ENCODE measurements at regions not wholly inside any gene's neighbourhood (a gene's known extent, or its start where the extent isn't known, plus 50 kb on each side); places are given as distances from the start of the nearest gene placed in this dataset.

DNA sequence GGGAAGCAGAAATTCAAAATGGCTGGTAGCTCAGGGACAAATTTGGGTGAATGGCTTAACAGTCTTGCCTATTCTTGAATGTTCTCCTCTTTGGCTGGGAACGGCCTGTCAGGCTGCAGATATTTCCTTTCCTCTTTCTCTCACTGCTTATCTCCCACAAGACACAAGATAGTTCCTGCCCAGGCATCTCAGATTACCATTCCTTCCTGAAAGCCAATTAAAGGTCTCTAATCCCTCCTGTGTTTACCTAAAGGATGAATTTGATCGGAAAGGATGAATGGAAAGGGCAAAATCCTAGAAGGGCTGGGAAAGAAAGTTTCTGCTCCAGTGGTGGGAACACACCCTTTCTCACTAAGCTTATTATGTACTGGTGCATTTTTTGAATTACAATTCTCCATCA is 95.9 kb upstream of the JAG1 start:
- DNase-seq (ENCODE audit: low read depth in 4 of 4, low spot score in 3 of 4) = no peak

DNA sequence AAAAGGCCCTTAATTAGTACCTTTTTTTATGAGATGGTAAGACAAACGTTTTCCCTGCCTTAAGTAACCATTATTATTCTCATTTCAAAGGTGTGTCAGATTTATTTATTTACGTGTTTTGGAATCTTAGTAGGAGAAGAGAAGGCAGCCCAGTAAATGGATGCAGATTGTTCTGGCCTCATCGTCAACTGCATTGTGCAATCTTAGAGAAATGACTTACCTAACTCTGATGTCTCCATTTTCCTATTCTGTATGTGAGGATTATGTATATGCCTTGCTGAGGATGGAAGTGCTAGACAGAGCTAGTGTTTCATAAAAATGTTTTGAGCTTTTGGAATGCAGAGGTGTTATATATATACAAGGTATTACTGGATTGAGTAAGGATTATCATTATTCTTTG is 97.0 kb upstream of the JAG1 start:
- no peak for DNase-seq (ENCODE audit: low read depth in 4 of 4, low spot score in 3 of 4)

DNA sequence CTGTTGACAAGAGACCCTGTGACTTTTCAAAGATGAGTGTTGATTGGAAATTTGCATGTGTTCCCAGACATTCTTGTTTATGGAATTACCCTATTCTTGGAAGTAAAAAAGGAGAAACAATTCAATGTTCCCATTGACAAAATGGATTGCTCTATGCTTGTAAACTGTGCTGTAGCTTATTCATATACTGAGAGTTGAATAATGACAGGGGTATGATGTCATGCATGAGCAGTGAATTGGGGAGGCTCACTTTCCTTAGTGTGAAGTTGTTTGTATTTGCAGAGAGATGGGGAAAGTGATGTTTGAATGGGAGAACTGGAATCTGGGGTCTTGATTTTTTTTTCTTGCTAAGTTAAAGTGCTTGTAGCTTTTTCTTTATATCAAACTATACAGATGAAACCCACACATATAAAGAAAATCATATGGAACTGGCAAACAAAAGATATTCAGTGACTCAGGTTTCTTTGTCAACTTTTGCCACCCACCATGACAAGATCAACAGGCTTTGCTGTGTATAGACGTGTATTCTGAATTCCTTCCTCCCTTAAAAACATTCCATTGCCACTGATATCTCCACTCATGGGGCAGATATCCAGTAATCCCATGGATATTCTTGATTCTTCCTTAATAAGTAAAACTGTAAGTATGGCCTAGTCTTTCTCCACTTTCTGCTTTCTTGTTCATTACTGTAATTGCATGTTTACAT is 97.8 kb upstream of the JAG1 start:
- DNase-seq (ENCODE audit: low read depth in 4 of 4, low spot score in 3 of 4) = no peak

DNA sequence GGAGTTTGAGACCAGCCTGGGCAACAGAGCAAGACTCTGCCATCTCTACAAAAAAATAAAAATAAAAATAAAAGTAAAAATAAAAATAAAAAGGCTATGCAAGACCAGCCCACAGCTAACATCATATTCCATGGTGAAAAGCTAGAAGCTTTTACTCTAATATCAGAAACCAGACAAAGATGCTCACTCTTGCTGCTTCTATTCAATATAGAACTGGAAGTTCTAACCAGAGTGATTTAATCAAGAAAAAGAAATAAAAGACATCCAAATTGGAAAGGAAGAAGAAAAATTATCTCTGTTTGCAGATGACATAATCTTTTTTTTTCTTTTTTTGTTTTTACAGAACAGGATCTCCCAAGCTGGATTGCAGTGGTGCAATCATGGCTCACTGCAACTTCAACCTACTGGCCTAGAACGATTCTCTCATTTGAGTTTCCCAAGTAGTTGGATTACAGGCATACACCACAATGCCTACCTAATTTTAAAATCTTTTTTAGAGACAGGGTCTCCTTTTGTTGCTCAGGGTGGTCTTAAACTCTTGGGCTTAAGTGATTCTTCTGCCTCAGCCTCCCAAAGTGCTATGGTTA is 100.7 kb upstream of the JAG1 start:
- no peak for DNase-seq (ENCODE audit: low read depth in 4 of 4, low spot score in 3 of 4)

DNA sequence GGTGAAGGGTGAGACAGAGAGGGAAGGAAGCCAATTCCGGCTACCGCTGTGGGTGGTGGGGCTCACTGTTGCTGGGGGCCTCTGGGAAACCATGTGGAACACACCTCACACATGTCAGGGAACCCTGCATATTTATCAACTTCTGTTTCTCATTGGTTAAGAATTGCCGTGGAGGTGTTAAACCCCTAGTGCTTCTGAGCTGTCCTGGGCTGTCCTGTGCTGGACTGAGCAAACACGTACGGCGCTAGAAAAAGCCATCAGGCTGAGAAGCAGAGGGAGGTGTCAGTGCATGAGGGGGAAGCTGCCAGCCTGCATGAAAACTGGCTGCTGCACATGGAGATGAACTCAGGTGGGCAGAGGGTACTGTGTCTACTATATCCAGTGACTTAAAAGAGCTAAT is 103.9 kb upstream of the JAG1 start:
- DNase-seq (ENCODE audit: low read depth in 4 of 4, low spot score in 3 of 4) = no peak

DNA sequence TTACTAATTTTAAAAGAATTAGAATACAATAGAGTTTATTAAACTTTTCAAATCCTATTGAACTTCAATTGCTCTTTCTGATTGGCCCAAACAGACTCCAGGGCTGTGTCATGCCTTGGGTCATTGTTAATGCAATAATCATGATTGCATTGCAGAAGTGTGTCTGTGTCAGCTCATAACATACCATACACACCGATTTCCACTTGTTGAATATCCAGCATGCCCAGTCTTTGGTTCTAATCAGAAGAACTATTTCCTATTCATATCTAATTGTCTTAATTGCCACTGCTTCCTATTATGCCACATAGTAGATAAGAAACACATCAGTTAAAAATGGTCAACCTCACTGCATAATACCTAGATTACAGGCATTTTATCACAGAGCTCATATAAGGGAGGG is 106.1 kb upstream of the JAG1 start:
- no peak for DNase-seq (ENCODE audit: low read depth in 4 of 4, low spot score in 3 of 4)

DNA sequence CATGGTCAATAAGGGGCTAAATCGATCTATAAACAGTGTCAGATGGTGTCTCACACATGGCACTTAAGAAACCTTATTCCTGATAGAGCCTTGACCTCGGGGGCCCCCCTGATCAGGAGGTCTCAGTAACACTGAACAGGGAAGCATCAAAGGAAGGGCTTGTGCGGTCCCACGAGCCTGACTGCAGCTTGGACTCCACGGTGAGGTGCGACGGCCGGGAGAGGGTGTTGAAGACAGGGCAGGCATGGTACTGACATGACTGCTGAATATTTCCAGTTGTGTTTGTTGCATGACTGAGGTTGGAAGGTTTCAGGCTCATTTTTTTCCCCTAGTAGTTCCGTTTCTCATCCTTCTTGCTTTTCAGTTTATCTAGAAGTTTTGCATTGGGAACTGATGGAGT is 107.1 kb upstream of the JAG1 start:
- no peak for DNase-seq (ENCODE audit: low read depth in 4 of 4, low spot score in 3 of 4)

DNA sequence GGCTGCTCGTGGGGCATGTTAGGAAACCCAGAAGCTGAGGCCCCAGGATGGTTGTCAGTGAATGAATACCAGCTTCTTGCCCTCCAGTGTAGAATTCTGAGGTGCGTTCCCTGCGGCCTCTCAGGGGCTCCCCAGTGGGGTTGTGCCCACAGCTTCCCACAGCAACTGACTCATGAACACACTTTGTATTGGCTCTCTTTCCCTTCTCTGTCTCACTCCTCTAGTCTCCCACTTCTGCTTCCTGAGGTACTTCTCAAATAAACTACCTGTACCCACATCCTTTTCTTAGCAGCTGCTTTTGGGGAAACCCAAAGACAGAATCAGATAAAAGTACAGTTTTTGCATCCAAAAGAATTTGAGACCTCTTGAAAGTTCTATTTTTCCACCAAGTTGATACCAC is 107.7 kb upstream of the JAG1 start:
- DNase-seq (ENCODE audit: low read depth in 4 of 4, low spot score in 3 of 4) = no peak

DNA sequence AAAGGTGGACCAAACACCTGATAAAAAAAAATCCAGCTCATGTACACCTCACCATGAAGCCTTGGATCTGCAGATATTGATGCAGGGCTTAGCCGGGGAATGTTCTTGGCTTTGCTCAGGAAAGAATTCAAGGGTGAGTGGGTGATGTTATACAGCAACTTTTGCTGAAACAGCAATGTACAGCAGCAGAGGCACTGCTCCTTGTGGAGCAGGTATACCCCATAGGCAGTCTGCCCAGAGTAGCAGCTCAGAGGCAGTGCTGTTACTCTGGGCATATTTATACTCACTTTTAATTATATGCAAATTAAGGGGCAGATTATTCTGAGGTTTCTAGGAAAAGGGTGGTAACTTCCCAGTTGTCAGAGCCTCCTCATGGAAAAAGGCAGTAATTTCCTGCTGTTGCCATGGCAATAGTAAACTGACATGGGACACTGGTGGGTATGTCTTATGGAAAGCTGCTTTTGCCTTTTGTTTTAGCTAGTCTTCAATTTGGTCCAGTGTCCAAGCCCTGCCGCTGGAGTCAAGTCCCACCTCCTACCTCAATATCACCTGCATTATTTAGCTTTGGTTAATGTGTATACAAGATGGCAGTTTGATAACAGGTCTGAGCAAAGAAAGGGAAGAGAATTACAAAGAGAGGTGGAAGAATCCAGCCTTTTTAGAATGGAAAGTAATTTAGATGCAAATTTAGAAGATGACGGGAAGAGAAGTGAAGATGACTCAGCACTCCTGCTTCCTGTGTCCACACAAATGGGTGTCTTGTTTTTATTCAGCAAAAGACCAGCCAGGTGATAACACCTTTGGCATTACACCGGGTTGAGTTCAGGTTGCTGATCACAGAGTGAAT is 110.1 kb upstream of the JAG1 start:
- DNase-seq (ENCODE audit: low read depth in 4 of 4, low spot score in 3 of 4) = no peak

DNA sequence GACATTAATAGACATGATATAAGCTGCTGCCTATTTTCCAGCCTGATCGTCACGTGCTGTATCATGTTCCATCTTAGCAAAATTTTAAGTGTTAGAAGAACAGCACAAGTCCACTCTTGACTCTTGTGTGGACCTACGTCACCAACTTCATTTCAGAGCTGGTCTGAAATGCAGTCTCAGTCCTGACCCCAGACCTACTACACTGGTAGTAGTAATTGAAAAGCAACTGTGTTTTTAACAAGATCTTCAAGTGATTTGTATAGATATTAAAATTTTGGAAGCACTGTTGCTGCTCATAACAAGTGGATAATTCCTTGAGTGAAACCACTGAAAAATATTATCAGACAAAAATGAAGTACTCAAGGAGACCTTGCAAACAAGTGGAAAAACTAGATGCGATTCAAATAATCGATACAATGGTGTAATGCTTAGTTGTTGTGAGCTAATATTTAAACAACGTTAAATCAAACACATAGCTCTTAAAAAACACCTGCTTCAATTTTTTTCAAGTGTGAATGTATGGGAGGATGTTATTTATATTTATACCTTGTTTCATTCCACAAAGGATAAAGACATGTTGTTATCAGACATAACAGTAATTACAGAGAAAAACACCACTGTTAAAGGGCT is 110.9 kb upstream of the JAG1 start:
- no peak for DNase-seq (ENCODE audit: low read depth in 4 of 4, low spot score in 3 of 4)

DNA sequence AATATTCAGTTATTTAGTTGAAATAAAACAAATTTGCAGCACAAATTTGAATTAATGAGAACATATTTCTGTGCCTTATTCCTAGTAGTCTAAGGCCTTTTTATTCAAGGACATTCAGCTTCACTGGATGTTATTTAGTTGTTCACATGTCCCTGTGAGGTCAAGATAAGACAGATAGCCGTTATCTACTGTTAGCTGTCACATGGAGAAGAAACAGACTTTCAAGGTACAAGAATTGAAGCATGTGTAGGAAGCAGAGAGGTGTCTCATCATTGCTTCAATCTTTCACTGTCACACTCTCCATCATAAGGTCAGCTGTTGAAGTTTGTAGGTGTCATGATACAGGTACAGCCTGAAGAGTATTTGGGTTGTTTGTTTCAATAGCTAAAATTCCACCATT is 112.9 kb upstream of the JAG1 start:
- DNase-seq (ENCODE audit: low read depth in 4 of 4, low spot score in 3 of 4) = no peak

DNA sequence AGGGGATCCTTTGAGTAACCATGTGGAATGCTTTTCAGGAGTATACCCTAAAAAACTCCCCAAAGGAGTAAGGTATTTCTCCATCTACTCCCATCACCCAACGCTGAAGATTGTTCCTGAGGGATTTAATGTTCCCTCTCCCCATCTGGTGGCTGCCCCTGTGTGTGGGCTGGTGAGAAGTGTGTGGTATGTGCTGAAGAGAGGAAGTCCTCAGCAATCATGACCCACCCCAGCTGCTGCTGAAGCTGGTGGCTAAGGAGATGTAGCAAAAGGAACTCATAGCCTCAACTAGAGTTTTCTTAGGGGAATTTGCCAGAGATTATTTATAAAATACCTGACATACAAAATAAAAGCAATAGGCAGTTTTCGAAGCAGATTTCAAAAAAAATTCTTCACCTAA is 114.3 kb upstream of the JAG1 start:
- DNase-seq (ENCODE audit: low read depth in 4 of 4, low spot score in 3 of 4) = no peak

DNA sequence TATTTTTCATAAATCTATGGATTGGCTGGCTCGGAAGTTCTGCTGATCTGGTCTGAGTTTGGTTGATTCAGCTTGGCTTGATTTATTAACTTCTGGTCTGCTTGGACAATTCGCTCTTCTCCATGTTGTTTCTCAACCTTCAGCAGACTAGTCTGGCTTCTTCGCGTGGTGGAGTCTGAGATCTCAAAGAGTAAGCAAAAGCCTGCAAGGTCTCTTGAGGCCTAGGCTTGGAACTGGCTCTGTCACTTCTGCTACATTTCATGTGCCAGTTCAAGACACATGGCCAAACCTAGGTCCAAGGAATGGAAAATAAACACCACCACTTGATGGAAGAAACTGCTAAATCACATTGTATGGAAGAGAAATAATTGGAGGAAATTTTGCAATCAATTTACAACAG is 115.1 kb upstream of the JAG1 start:
- no peak for DNase-seq (ENCODE audit: low read depth in 4 of 4, low spot score in 3 of 4)

DNA sequence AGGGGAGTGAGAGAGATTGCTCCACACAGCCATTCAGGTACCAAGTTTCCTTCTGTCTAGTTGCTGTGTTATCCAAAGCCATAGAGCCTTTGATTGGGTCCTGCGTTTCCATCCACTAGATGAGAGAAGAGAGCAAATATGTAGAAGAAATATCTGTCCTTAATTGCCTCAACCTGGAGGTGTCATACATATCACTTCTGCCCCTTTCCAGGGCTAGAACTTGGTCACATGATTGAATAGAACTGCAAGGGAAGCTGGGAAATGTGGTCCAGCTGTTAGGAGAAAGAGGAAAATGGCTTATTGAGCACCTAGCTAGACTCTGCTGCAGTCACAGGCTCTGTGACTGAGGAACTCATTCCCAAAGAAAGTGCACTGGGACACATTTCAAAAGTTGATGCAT is 115.6 kb upstream of the JAG1 start:
- no peak for DNase-seq (ENCODE audit: low read depth in 4 of 4, low spot score in 3 of 4)

DNA sequence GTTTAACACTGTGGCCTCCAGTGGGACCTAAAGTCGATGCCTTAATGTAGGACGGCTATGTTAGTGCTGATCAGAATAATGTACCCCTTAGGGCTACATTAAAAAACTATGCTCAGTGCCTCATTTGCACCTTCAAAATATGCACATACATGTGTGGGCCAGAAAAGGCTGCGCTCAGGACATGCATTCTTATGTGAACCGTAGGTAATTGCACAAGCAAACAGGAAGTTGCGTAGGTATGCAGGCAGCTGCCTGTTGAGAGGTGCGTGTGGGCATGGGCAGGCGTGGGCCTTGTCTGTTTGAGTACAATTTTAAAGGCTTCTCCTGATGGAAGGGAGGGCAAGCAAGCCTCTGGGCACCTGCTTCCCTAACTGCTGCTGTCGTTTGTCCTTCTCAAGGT is 116.2 kb upstream of the JAG1 start:
- DNase-seq (ENCODE audit: low read depth in 4 of 4, low spot score in 3 of 4) = no peak

DNA sequence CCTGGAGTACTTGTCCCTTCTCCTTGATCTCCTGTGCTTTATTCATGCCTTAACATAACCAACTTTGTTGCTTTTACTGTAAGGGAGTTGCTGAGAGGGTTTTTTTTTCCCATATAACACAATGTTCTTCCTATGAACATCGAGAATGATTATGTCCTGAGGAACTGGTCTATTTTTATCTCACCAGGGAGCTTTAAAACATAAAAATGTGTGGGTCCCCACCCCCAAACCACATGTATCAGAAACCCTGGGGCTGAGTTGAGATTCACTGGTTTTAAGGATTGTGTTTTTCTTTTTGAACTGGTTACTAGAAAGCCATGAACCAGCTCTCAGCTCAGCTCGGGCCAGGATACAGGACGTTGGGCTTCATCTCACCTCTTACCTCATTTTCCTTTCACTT is 118.5 kb upstream of the JAG1 start:
- no peak for DNase-seq (ENCODE audit: low read depth in 4 of 4, low spot score in 3 of 4)

DNA sequence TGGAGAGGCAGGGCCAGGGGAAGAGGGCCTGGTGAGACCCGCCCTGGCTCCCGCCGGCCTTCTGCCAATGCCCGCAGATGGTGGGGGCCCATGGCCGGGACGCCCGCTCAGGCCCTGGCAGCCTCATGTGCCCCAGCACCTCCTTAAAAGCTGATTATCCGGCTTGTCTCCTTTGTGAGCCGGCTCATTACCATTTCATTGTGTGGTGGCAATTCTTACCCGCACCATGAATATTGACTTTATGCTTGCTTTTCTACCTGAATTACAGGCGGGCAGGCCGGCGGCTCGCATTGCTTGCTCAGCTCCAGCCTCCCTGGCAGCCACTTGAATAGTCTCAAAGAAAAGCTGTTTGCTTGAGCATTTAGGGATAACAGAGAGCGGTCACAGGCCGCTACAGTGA is 120.0 kb upstream of the JAG1 start:
- DNase-seq (ENCODE audit: low read depth in 4 of 4, low spot score in 3 of 4) = no peak

DNA sequence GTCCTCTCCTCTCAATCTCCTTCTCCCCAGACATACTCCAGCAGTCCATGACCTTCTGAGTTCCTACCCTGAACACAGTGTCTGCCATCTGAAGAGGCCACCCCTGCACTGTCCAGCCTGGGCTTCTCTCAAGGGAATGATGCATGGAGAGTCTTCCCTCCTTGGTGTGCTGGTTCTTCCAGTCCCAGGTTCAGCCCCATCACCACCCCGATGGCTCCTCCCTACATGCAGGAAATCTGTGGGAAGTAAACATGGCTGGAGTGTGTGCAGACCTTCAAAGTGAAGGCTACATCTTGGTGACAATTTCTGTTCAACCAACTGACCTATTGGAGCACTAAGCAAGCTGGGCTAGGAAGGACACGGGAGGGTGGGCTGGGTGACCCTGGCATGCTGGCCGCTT is 121.0 kb upstream of the JAG1 start:
- no peak for DNase-seq (ENCODE audit: low read depth in 4 of 4, low spot score in 3 of 4)

DNA sequence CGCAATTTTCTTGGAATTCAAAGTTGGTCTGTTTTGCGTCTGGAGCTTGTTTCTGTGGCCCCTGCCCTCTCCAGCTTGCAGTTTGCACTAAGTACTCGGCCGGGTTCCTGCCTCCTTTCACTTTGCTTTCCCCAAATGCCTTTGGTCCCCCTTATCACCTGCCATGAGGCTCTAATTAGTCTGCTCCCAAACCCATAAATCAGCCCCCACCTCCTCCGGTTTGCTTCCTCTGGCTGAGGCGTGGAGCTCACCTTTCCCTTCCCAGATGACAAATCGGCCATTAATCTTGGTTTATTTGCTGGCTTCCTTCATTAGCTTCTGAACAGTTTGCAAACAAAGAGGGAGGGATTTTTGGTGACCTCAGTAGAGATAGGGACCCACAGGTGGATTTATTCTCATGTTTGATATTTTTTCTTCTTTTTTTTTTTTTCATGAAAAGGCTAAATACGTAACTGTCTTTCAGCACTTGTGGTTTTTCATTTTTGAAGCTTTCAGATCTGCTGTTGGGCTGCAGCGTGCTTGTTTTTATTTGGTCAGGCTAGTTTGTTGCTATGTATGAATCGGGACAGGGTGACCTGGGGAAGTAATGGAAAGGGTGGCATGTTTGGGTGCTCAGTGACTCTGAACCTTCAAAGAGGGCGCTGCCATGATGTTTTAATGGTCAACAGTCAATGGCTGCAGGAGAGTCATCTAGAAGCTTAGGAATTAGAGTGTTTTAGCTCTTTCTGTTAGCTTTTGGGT is 121.7 kb upstream of the JAG1 start:
- peak in 3 of 4 donors; percentile 31 to 72 (median 35) for DNase-seq (ENCODE audit: low read depth in 4 of 4, low spot score in 3 of 4)

DNA sequence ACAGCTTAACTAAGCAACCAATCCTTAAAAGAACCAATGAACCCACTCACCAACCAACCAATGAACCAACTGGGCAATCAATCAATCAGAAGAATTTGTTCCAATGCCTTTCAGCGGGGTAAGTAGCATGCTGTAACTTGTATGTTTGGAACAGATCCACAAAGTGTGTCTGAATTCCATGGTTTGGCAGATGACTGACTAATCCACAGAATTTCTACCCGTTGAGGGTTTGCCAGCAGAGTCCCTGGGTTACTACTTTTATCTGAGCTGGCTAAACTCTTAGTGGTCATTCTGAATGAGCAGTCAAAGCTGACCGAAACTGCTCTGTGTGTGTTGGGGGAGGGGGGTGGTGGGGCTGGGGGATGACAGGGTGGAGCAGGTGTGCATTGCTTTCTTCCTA is 125.0 kb upstream of the JAG1 start:
- no peak for DNase-seq (ENCODE audit: low read depth in 4 of 4, low spot score in 3 of 4)

DNA sequence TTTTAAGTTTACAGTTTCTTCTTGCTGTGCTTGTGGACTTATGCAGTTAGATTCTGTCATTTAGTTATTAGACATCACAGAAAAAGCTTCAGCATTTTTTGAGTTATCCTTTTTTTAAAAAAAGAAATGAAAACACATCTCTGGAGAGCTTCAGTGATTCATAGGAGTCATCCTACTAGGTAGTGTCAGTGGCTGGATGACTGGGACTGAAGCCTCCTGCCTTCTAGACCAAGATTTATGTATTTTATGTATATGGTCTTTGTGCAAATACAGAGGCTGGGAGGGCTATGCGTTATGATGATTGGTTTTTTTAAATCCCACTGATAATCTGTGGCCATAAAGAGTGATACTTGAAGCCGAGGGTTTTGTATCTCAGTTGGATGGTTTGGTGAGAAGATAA is 125.9 kb upstream of the JAG1 start:
- DNase-seq (ENCODE audit: low read depth in 4 of 4, low spot score in 3 of 4) = no peak

Measured in left renal pelvis (tissue), 4 donors.